ENCODE measurements at regions not wholly inside any gene's neighbourhood (a gene's known extent, or its start where the extent isn't known, plus 50 kb on each side); places are given as distances from the start of the nearest gene placed in this dataset.
"Not testable (repeated sequence)": the region's sequence is repeated elsewhere in the genome, so short reads cannot be mapped to it uniquely, and the experiment has no call there.

- Histone ChIP-seq H3K4me2 (ENCODE audit: low read length) (no peak overlapping the region), H3K27me3 (ENCODE audit: control insufficient read depth, insufficient read depth, low read length) (no peaks in the 10 kb centered on the region), H3K4me3 (ENCODE audit: low read length) (no peak overlapping the region), H3K36me3 (ENCODE audit: insufficient read depth, low read length) (no peaks in the 10 kb centered on the region), H3K4me1 (ENCODE audit: control insufficient read depth, insufficient read depth, low read length) (no peaks in the 10 kb centered on the region), H3K9me3 (replicated peaks; ENCODE audit: low read length) (no peaks in the 10 kb centered on the region), H3K9ac (ENCODE audit: low read depth, low read length) (no peak overlapping the region)
Measured at GRCh38 chr5:57429513-57430120, 53.0 kb downstream of the ACTBL2 start.

DNA sequence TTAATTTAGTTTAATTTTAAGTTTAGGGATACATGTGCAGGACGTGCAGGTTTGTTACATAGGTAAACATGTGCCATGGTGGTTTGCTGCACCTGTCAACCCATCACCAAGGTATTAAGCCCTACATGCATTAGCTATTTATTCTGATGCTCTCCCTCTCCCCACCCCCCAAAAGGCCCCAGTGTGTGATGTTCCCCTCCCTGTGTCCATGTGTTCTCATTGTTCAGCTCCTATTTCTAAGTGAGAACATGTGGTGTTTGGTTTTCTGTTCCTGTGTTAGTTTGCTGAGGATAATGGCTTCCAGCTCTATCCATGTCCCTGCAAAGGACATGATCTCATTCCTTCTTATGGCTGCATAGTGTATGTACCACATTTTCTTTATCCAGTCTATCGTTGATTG lies 53.6 kb downstream of the ACTBL2 start:
- not testable (repeated sequence) for H3K4me1 ChIP-seq (ENCODE audit: control insufficient read depth, insufficient read depth, low read length); H3K9me3 ChIP-seq (replicated peaks; ENCODE audit: low read length); H3K4me2 ChIP-seq (ENCODE audit: low read length); H3K4me3 ChIP-seq (ENCODE audit: low read length); H3K36me3 ChIP-seq (ENCODE audit: insufficient read depth, low read length); H3K27me3 ChIP-seq (ENCODE audit: control insufficient read depth, insufficient read depth, low read length); H3K9ac ChIP-seq (ENCODE audit: low read depth, low read length)

DNA sequence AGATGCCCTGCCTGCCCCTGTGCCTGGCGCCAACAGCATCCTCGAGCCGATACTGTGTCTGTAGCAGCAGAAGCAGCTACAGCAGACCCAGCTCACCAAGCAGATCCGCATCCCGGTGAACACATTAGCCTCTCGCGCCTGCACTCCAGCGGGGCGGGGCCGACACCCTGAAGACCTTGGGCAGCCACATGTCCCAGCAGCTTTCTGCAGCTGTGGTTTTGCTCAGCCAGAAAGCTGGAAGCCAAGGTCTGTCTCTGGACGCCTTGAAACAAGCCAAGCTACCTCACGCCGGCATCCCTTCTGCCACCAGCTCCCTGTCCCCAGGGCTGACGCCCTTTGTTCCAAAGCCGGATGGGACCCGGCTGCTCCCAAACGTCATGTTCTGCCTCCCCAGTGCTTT lies 59.6 kb downstream of the ACTBL2 start:
- Histone ChIP-seq H3K27me3 (ENCODE audit: control insufficient read depth, insufficient read depth, low read length) (peaks cover 8% of the 10 kb centered on the region), H3K36me3 (ENCODE audit: insufficient read depth, low read length) (no peaks in the 10 kb centered on the region), H3K9me3 (replicated peaks; ENCODE audit: low read length) (no peaks in the 10 kb centered on the region), H3K4me3 (ENCODE audit: low read length) (no peak overlapping the region), H3K4me2 (ENCODE audit: low read length) (no peak overlapping the region), H3K4me1 (ENCODE audit: control insufficient read depth, insufficient read depth, low read length) (no peaks in the 10 kb centered on the region), H3K9ac (ENCODE audit: low read depth, low read length) (no peak overlapping the region)

- Histone ChIP-seq H3K9ac (ENCODE audit: low read depth, low read length) (no peak overlapping the region), H3K4me1 (ENCODE audit: control insufficient read depth, insufficient read depth, low read length) (no peaks in the 10 kb centered on the region), H3K4me3 (ENCODE audit: low read length) (no peak overlapping the region), H3K4me2 (ENCODE audit: low read length) (no peak overlapping the region), H3K9me3 (replicated peaks; ENCODE audit: low read length) (no peaks in the 10 kb centered on the region), H3K27me3 (ENCODE audit: control insufficient read depth, insufficient read depth, low read length) (peaks cover 8% of the 10 kb centered on the region), H3K36me3 (ENCODE audit: insufficient read depth, low read length) (no peaks in the 10 kb centered on the region)
Measured at GRCh38 chr5:57422341-57422740, 60.3 kb downstream of the ACTBL2 start.

DNA sequence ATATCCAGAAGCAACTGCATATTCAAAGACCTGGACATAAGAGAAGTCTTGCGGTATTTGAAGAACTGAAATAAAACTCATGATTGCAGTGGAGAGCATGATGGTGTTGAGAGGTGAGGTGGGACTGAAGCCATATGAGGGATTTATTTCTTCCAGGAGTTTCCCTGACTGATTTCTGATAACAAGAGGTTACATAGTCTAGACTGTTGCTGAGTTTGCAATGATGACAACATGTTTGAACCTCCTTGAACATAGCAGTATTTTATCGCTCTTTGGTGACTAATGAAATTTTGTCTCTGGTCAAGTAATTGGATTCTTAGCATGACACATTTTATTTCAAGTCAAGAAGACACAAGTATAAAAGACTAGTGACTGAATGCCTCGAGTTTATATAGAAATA lies 61.8 kb downstream of the ACTBL2 start:
- no peak overlapping the region for H3K4me2 ChIP-seq (ENCODE audit: low read length)
- H3K9me3 ChIP-seq (replicated peaks; ENCODE audit: low read length), result no peaks in the 10 kb centered on the region
- H3K4me3 ChIP-seq (ENCODE audit: low read length), result no peak overlapping the region
- H3K27me3 ChIP-seq (ENCODE audit: control insufficient read depth, insufficient read depth, low read length), result peaks cover 8% of the 10 kb centered on the region
- no peak overlapping the region for H3K9ac ChIP-seq (ENCODE audit: low read depth, low read length)
- no peaks in the 10 kb centered on the region for H3K36me3 ChIP-seq (ENCODE audit: insufficient read depth, low read length)
- H3K4me1 ChIP-seq (ENCODE audit: control insufficient read depth, insufficient read depth, low read length), result no peaks in the 10 kb centered on the region

DNA sequence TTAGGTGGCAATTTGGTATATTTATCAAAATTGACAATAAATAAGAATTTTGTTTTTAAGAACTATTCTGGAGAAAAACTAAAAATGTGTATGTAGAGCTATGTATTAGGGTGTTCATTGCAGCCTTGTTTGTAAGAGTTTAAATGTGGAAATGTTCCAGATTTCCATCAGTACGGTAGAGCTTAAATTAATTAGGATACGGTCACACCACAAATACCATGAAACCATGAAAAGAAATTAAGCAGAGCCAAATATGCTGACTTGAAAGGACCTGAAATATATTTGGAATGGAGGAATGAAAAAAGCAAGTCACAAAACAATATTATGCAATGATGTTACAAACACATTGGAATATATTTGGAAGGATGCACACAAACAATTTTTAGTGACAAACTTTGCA lies 64.6 kb downstream of the ACTBL2 start:
- no peak overlapping the region for H3K4me2 ChIP-seq (ENCODE audit: low read length)
- H3K9me3 ChIP-seq (replicated peaks; ENCODE audit: low read length), result no peaks in the 10 kb centered on the region
- H3K36me3 ChIP-seq (ENCODE audit: insufficient read depth, low read length), result no peaks in the 10 kb centered on the region
- no peak overlapping the region for H3K4me3 ChIP-seq (ENCODE audit: low read length)
- H3K9ac ChIP-seq (ENCODE audit: low read depth, low read length), result no peak overlapping the region
- no peaks in the 10 kb centered on the region for H3K4me1 ChIP-seq (ENCODE audit: control insufficient read depth, insufficient read depth, low read length)
- H3K27me3 ChIP-seq (ENCODE audit: control insufficient read depth, insufficient read depth, low read length), result peaks cover 8% of the 10 kb centered on the region

DNA sequence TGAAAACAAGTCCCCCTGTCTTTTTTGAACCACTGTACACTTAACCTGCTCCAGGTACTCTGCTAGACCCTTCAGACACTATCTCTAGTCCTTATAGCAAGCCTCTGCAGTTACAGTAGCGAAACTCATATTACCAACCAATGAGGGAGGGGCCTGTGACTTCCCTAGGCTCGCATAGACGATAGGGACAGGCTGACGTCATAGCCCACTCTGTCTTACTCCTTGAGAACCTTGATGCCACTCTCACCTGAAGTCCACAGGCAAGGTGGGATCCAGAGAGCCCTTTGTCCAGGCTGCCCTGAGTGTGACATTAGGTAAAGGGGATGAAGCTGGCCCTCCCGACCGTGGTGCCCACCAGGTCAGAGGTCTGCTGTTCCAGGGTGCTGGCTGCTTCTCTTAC lies 65.3 kb downstream of the ACTBL2 start:
- Histone ChIP-seq H3K4me3 (ENCODE audit: low read length) (no peak overlapping the region), H3K9ac (ENCODE audit: low read depth, low read length) (no peak overlapping the region), H3K4me1 (ENCODE audit: control insufficient read depth, insufficient read depth, low read length) (no peaks in the 10 kb centered on the region), H3K9me3 (replicated peaks; ENCODE audit: low read length) (no peaks in the 10 kb centered on the region), H3K4me2 (ENCODE audit: low read length) (no peak overlapping the region), H3K36me3 (ENCODE audit: insufficient read depth, low read length) (no peaks in the 10 kb centered on the region), H3K27me3 (ENCODE audit: control insufficient read depth, insufficient read depth, low read length) (peaks cover 8% of the 10 kb centered on the region)

- no peak overlapping the region for H3K4me3 ChIP-seq (ENCODE audit: low read length)
- no peaks in the 10 kb centered on the region for H3K4me1 ChIP-seq (ENCODE audit: control insufficient read depth, insufficient read depth, low read length)
- H3K36me3 ChIP-seq (ENCODE audit: insufficient read depth, low read length), result no peaks in the 10 kb centered on the region
- H3K4me2 ChIP-seq (ENCODE audit: low read length), result no peak overlapping the region
- H3K27me3 ChIP-seq (ENCODE audit: control insufficient read depth, insufficient read depth, low read length), result peaks cover 4% of the 10 kb centered on the region
- H3K9ac ChIP-seq (ENCODE audit: low read depth, low read length), result no peak overlapping the region
- no peaks in the 10 kb centered on the region for H3K9me3 ChIP-seq (replicated peaks; ENCODE audit: low read length)
Measured at GRCh38 chr5:57416278-57416994, 66.2 kb downstream of the ACTBL2 start.

DNA sequence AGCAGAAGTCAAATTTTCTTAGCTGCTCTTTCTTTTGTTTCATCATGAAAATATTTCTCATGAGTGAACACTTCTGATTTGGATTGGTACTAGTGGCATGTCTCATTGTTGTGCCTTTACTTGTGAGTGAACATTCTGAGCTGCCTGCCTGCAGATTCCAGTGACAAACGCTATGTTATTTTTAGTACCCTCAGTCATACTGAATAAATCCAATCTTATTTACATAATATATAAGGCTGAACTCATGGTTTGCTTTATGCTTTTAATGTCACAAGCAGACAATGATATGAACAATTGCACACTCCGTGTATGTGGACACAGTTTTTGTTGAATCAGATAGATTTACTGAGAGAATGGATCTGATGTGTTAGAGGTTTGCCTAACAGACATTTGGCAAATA lies 67.8 kb downstream of the ACTBL2 start:
- Histone ChIP-seq H3K9ac (ENCODE audit: low read depth, low read length) (no peak overlapping the region), H3K4me1 (ENCODE audit: control insufficient read depth, insufficient read depth, low read length) (no peaks in the 10 kb centered on the region), H3K4me3 (ENCODE audit: low read length) (no peak overlapping the region), H3K36me3 (ENCODE audit: insufficient read depth, low read length) (no peaks in the 10 kb centered on the region), H3K9me3 (replicated peaks; ENCODE audit: low read length) (no peaks in the 10 kb centered on the region), H3K4me2 (ENCODE audit: low read length) (no peak overlapping the region), H3K27me3 (ENCODE audit: control insufficient read depth, insufficient read depth, low read length) (peaks cover 3% of the 10 kb centered on the region)

- H3K9ac ChIP-seq (ENCODE audit: low read depth, low read length), result no peak overlapping the region
Measured at GRCh38 chr5:57414191-57414590, 68.4 kb downstream of the ACTBL2 start.

GRCh38 chr5:57413145-57413544 lies 69.5 kb downstream of the ACTBL2 start:
- H3K4me1 ChIP-seq (ENCODE audit: control insufficient read depth, insufficient read depth, low read length), result no peaks in the 10 kb centered on the region
- no peaks in the 10 kb centered on the region for H3K27me3 ChIP-seq (ENCODE audit: control insufficient read depth, insufficient read depth, low read length)
- no peak overlapping the region for H3K4me3 ChIP-seq (ENCODE audit: low read length)
- H3K36me3 ChIP-seq (ENCODE audit: insufficient read depth, low read length), result no peaks in the 10 kb centered on the region
- no peaks in the 10 kb centered on the region for H3K9me3 ChIP-seq (replicated peaks; ENCODE audit: low read length)
- no peak overlapping the region for H3K9ac ChIP-seq (ENCODE audit: low read depth, low read length)
- H3K4me2 ChIP-seq (ENCODE audit: low read length), result no peak overlapping the region

More at GRCh38 chr5:57414191-57414590, 68.4 kb downstream of the ACTBL2 start:
- no peak overlapping the region for H3K4me2 ChIP-seq (ENCODE audit: low read length)
- no peaks in the 10 kb centered on the region for H3K9me3 ChIP-seq (replicated peaks; ENCODE audit: low read length)
- no peaks in the 10 kb centered on the region for H3K36me3 ChIP-seq (ENCODE audit: insufficient read depth, low read length)
- no peak overlapping the region for H3K4me3 ChIP-seq (ENCODE audit: low read length)
- no peaks in the 10 kb centered on the region for H3K27me3 ChIP-seq (ENCODE audit: control insufficient read depth, insufficient read depth, low read length)
- H3K4me1 ChIP-seq (ENCODE audit: control insufficient read depth, insufficient read depth, low read length), result no peaks in the 10 kb centered on the region

GRCh38 chr5:57412680-57413079 lies 69.9 kb downstream of the ACTBL2 start:
- Histone ChIP-seq H3K4me1 (ENCODE audit: control insufficient read depth, insufficient read depth, low read length) (no peaks in the 10 kb centered on the region), H3K4me2 (ENCODE audit: low read length) (no peak overlapping the region), H3K9ac (ENCODE audit: low read depth, low read length) (no peak overlapping the region), H3K9me3 (replicated peaks; ENCODE audit: low read length) (no peaks in the 10 kb centered on the region), H3K36me3 (ENCODE audit: insufficient read depth, low read length) (no peaks in the 10 kb centered on the region), H3K27me3 (ENCODE audit: control insufficient read depth, insufficient read depth, low read length) (no peaks in the 10 kb centered on the region), H3K4me3 (ENCODE audit: low read length) (no peak overlapping the region)
